HT1080 (cell line): ENCODE measurements at regions not wholly inside any gene's neighbourhood (a gene's known extent, or its start where the extent isn't known, plus 50 kb on each side); places are given as distances from the start of the nearest gene placed in this dataset.

Experiments
- DNase-seq: peaks from one replicate; pipeline ENCODE4 v3.0.0-alpha.2; 2015; ENCODE audit warnings: low read depth

GRCh38 chrX:13103914-13104274 is 59.5 kb upstream of the FAM9C start:
- no peak for DNase-seq

GRCh38 chrX:13103188-13103913 is 58.9 kb upstream of the FAM9C start:
- no peak for DNase-seq

GRCh38 chrX:13102636-13103035 is 58.2 kb upstream of the FAM9C start:
- no peak for DNase-seq

GRCh38 chrX:13101441-13102139 is 57.2 kb upstream of the FAM9C start:
- DNase-seq: peak; percentile 93

GRCh38 chrX:13099121-13099520 is 54.7 kb upstream of the FAM9C start:
- DNase-seq: no peak

- DNase-seq: no peak
Measured at GRCh38 chrX:13096728-13097127, 52.3 kb upstream of the FAM9C start.

GRCh38 chrX:13094828-13095341 is 50.5 kb upstream of the FAM9C start:
- DNase-seq: no peak

- DNase-seq: no peak
Measured at GRCh38 chrX:13094374-13094773, 50.0 kb upstream of the FAM9C start.
